ENCODE measurements at regions not wholly inside any gene's neighbourhood (a gene's known extent, or its start where the extent isn't known, plus 50 kb on each side); places are given as distances from the start of the nearest gene placed in this dataset.

DNA sequence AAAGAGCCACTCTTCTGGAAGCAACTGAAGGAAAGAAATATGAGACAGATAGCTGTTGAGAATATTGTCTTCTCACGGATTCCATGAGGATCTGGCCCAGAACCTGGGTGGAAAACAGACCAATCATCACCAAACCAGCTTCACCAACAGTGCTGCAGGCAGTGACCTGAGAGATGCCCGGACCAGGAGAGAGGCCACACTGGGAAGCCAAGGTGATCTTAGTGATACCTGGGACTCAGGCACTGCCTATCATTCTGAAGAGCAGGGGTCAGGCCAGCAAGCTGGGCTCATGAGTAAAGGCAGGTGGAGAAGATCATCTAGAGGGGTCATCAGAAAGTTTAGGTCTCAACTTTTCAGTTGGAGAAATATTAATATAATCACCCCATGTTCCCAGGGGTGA lies 595.8 kb upstream of the CADM1 start:
- TF ChIP-seq, protein P1, sequence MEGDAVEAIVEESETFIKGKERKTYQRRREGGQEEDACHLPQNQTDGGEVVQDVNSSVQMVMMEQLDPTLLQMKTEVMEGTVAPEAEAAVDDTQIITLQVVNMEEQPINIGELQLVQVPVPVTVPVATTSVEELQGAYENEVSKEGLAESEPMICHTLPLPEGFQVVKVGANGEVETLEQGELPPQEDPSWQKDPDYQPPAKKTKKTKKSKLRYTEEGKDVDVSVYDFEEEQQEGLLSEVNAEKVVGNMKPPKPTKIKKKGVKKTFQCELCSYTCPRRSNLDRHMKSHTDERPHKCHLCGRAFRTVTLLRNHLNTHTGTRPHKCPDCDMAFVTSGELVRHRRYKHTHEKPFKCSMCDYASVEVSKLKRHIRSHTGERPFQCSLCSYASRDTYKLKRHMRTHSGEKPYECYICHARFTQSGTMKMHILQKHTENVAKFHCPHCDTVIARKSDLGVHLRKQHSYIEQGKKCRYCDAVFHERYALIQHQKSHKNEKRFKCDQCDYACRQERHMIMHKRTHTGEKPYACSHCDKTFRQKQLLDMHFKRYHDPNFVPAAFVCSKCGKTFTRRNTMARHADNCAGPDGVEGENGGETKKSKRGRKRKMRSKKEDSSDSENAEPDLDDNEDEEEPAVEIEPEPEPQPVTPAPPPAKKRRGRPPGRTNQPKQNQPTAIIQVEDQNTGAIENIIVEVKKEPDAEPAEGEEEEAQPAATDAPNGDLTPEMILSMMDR (conservative IDR thresholded peaks at IDR 0.05 in 1 of 2, IDR thresholded peaks at IDR 0.05 in 1 of 2; ENCODE audit: low read depth in 1 of 2, low read length in 2 of 2): no peak
- no peak for TF ChIP-seq EZH2 (IDR thresholded peaks at IDR 0.05; ENCODE audit: low read length, missing control alignments)
